ENCODE measurements at regions not wholly inside any gene's neighbourhood (a gene's known extent, or its start where the extent isn't known, plus 50 kb on each side); places are given as distances from the start of the nearest gene placed in this dataset.

- TF ChIP-seq CTCF (IDR thresholded peaks at IDR 0.05) (no peak), POLR2A (IDR thresholded peaks at IDR 0.05) (no peak), POLR2AphosphoS5 (IDR thresholded peaks at IDR 0.05; ENCODE audit: insufficient read depth in 1 of 2, low read depth in 1 of 2) (no peak)
Observed at GRCh38 chr6:44653091-44653490, 265.6 kb downstream of the CDC5L start.

Measured in vagina (tissue), 2 donors.